Prostate gland (tissue), 2 donors: ENCODE measurements at regions not wholly inside any gene's neighbourhood (a gene's known extent, or its start where the extent isn't known, plus 50 kb on each side); places are given as distances from the start of the nearest gene placed in this dataset.

Source experiments
- DNase-seq: peaks from one replicate; pipeline ENCODE4 v3.0.0-alpha.2; 2019; ENCODE audit warnings: low spot score
- H3K27ac ChIP-seq, 2 donors: fragments of 200-600 bp; sonication (generic); 2 replicates each; pipeline ENCODE4 v1.5.1; 2017 to 2019
- H3K27me3 ChIP-seq: fragments of 200-600 bp; sonication (generic); replicated peaks from 2 replicates; pipeline ENCODE4 v1.5.1; 2019; ENCODE audit not compliant: insufficient read depth
- H3K36me3 ChIP-seq, 2 donors: fragments of 200-600 bp; sonication (generic); 1 replicate in 1 of 2; 2 replicates in 1 of 2; pipeline versions ENCODE4 v1.5.1 to v1.8.1; 2017 to 2019
- H3K4me1 ChIP-seq: fragments of 200-600 bp; sonication (generic); replicated peaks from 2 replicates; pipeline ENCODE4 v1.5.1; 2019
- H3K4me3 ChIP-seq, 2 donors: fragments of 200-600 bp; sonication (generic); 2 replicates each; pipeline ENCODE4 v1.5.1; 2017 to 2019
- H3K9me3 ChIP-seq: fragments of 200-600 bp; sonication (generic); 2 replicates; pipeline ENCODE4 v1.5.1; 2017
- CTCF ChIP-seq, 4 experiments: fragments of 200-600 bp in 2 of 4; fragments of 450-650 bp in 2 of 4; sonication (generic) in 2 of 4; IDR thresholded peaks; 1 replicate in 3 of 4; 2 replicates in 1 of 4; pipeline ENCODE4 v1.5.1; 2016 to 2019; ENCODE audit warnings: antibody characterized with exemption in 4 of 4, mild to moderate bottlenecking in 2 of 4, moderate library complexity in 2 of 4
- POLR2A ChIP-seq: fragments of 450-650 bp; IDR thresholded peaks from one replicate; pipeline ENCODE4 v1.6.1; 2016; ENCODE audit warnings: antibody characterized with exemption, mild to moderate bottlenecking
- POLR2AphosphoS5 ChIP-seq: sonication (generic); formaldehyde crosslinking; IDR thresholded peaks from one replicate; pipeline ENCODE4 v1.6.1; 2017; ENCODE audit warnings: antibody characterized with exemption
- WGBS: methylation state at CpG from one replicate; pipeline ENCODE4 v1.1.5; 2018; 5-methylcytosine and 5-hydroxymethylcytosine counted together
- intact Hi-C: fragments of 100-400 bp; cut with DNase I; formaldehyde crosslinking; loops from one replicate; pipeline ENCODE4 v1.14.2; 2022

- 74% methylated on average over 2 of the region's 2 CpGs for WGBS
Measured at GRCh38 chr9:1612886-1613285, 402.3 kb upstream of the SMARCA2 start.

GRCh38 chr9:1617419-1617818 is 397.7 kb upstream of the SMARCA2 start:
- Histone ChIP-seq H3K9me3 (no peaks in the 10 kb centered on the region), H3K36me3 (no peaks in the 10 kb centered on the region), H3K27me3 (peaks cover 3% of the 10 kb centered on the region), H3K27ac (no peak overlapping the region), H3K4me1 (no peaks in the 10 kb centered on the region), H3K4me3 (no peak overlapping the region)
- TF ChIP-seq CTCF (IDR thresholded peaks at IDR 0.05): no peak
- no peak for TF ChIP-seq POLR2AphosphoS5
- no peak for TF ChIP-seq POLR2A
- WGBS: 66% methylated on average over 3 of the region's 3 CpGs
- intact Hi-C loops: no loop called here
- DNase-seq: no peak

More at GRCh38 chr9:1612886-1613285, 402.3 kb upstream of the SMARCA2 start:
- H3K36me3 ChIP-seq: no peaks in the 10 kb centered on the region
- no peak overlapping the region for H3K4me3 ChIP-seq
- no peaks in the 10 kb centered on the region for H3K27me3 ChIP-seq
- H3K27ac ChIP-seq: no peak overlapping the region
- H3K9me3 ChIP-seq: no peaks in the 10 kb centered on the region
- TF ChIP-seq CTCF (IDR thresholded peaks at IDR 0.05) (no peak), POLR2AphosphoS5 (no peak), POLR2A (no peak)
- no peak for DNase-seq
- intact Hi-C loops: no loop called here
- no peaks in the 10 kb centered on the region for H3K4me1 ChIP-seq

GRCh38 chr9:1619915-1620710 is 395.0 kb upstream of the SMARCA2 start:
- Histone ChIP-seq H3K27me3 (peaks cover 3% of the 10 kb centered on the region), H3K4me1 (no peaks in the 10 kb centered on the region), H3K27ac (no peak overlapping the region), H3K36me3 (no peaks in the 10 kb centered on the region), H3K4me3 (no peak overlapping the region), H3K9me3 (no peaks in the 10 kb centered on the region)
- TF ChIP-seq POLR2AphosphoS5 (no peak), POLR2A (no peak), CTCF (IDR thresholded peaks at IDR 0.05) (peak in 1 of 4 experiments; percentile 25)
- intact Hi-C loops: no loop called here
- no peak for DNase-seq
- whole genome bisulfite sequencing: 61% methylated on average over 8 of the region's 8 CpGs

- intact Hi-C loops: no loop called here
- DNase-seq: no peak
- no peaks in the 10 kb centered on the region for H3K9me3 ChIP-seq
- TF ChIP-seq POLR2A (no peak), POLR2AphosphoS5 (no peak), CTCF (IDR thresholded peaks at IDR 0.05) (no peak)
- no peaks in the 10 kb centered on the region for H3K36me3 ChIP-seq
- H3K27me3 ChIP-seq: no peaks in the 10 kb centered on the region
- no peak overlapping the region for H3K4me3 ChIP-seq
- H3K4me1 ChIP-seq: no peaks in the 10 kb centered on the region
- WGBS: 76% methylated on average over 2 of the region's 2 CpGs
- H3K27ac ChIP-seq: no peak overlapping the region
Measured at GRCh38 chr9:1637401-1637800, 377.7 kb upstream of the SMARCA2 start.

GRCh38 chr9:1639166-1639565 is 376.0 kb upstream of the SMARCA2 start:
- DNase-seq: no peak
- WGBS: 88% methylated on average over 5 of the region's 5 CpGs

More at GRCh38 chr9:1639166-1639565, 376.0 kb upstream of the SMARCA2 start:
- TF ChIP-seq POLR2A: no peak
- no peak for TF ChIP-seq POLR2AphosphoS5
- TF ChIP-seq CTCF (IDR thresholded peaks at IDR 0.05): no peak
- H3K27me3 ChIP-seq: no peaks in the 10 kb centered on the region
- intact Hi-C loops: no loop called here
- no peaks in the 10 kb centered on the region for H3K9me3 ChIP-seq
- H3K4me3 ChIP-seq: no peak overlapping the region
- no peak overlapping the region for H3K27ac ChIP-seq
- H3K4me1 ChIP-seq: no peaks in the 10 kb centered on the region
- H3K36me3 ChIP-seq: no peaks in the 10 kb centered on the region
